Astrocyte of the cerebellum (primary cell): ENCODE measurements at regions not wholly inside any gene's neighbourhood (a gene's known extent, or its start where the extent isn't known, plus 50 kb on each side); places are given as distances from the start of the nearest gene placed in this dataset.

Experiments
- DNase-seq: peaks from one replicate; pipeline ENCODE4 v3.0.0-alpha.2; 2011; ENCODE audit warnings: low read depth
- H3K4me3 ChIP-seq: 2 replicates; pipeline ENCODE4 v1.5.1; 2011; ENCODE audit warnings: mild to moderate bottlenecking, low read depth, low read length, moderate library complexity
- CTCF ChIP-seq: IDR thresholded peaks from 2 replicates; pipeline ENCODE4 v1.5.1; 2012; ENCODE audit warnings: low read length, low read depth, moderate library complexity, mild to moderate bottlenecking; ENCODE audit errors: missing control alignments
- in situ Hi-C: cut with HindIII; loops from 2 replicates; pipeline ENCODE4 v1.10.0; 2017; ENCODE audit warnings: low sequenced_read_pairs

GRCh38 chr6:99013661-99014060 lies 65.9 kb upstream of the FBXL4 start:
- no peak for TF ChIP-seq CTCF
- in situ Hi-C loops: no loop called here
- no peak for DNase-seq
- no peak overlapping the region for H3K4me3 ChIP-seq

GRCh38 chr6:99013145-99013544 lies 65.4 kb upstream of the FBXL4 start:
- peak; percentile 92 for DNase-seq
- H3K4me3 ChIP-seq: no peak overlapping the region
- in situ Hi-C loops: no loop called here
- TF ChIP-seq CTCF: no peak

- H3K4me3 ChIP-seq: no peak overlapping the region
- TF ChIP-seq CTCF: no peak
- in situ Hi-C loops: no loop called here
- DNase-seq: no peak
Observed at GRCh38 chr6:99011151-99011550, 63.4 kb upstream of the FBXL4 start.

- TF ChIP-seq CTCF: no peak
- in situ Hi-C loops: no loop called here
- DNase-seq: no peak
- H3K4me3 ChIP-seq: no peak overlapping the region
Observed at GRCh38 chr6:99002831-99003230, 55.1 kb upstream of the FBXL4 start.

GRCh38 chr6:98998103-98998502 lies 50.4 kb upstream of the FBXL4 start:
- in situ Hi-C loops: no loop called here
- no peak overlapping the region for H3K4me3 ChIP-seq
- TF ChIP-seq CTCF: no peak
- DNase-seq: no peak
